ENCODE measurements at regions not wholly inside any gene's neighbourhood (a gene's known extent, or its start where the extent isn't known, plus 50 kb on each side); places are given as distances from the start of the nearest gene placed in this dataset.
A peak's percentile ranks its signal among the peaks of the same experiment; 100 is the strongest.

DNA sequence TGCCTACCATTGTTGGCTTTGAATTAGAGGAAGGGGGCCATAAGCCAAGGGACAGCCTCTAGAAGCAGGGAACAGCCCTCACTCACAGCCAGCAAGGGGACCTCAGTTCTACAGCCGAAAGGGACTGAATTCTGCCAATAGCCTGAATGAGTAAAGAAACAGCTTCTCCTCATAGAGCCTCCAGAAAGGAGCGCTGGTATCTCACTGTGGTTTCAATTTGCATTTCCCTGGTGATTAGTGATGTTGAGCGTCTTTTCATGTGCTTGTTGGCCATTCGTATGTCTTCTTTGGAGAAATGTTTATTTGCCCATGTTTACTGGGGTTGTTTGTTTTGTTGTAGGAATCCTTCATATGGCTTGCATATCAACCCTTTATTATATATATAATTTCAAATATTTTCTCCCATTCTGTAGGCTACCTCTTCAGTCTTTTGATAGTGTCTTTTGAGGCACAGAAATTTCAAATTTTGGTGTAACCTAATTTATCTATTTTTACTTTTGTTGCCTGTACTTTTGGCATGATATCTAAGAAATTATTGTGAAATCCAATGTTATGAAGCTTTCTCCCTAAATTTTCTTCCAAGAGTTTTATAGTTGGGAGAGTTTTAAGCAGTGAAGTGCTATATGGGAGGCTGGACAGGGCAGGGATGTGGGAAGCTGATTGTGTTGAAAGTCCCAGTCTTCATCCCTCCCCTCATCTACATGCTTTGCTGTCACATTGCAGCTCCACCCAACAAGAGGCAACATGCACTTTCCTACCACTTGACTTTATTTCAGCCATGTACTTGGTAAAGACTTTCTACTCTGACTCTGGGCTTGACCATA is 57.1 kb upstream of the GPCPD1 start (continued):
- no peak for TF ChIP-seq SMAD1 (IDR thresholded peaks at IDR 0.05; ENCODE audit: low read depth, partially characterized antibody)

DNA sequence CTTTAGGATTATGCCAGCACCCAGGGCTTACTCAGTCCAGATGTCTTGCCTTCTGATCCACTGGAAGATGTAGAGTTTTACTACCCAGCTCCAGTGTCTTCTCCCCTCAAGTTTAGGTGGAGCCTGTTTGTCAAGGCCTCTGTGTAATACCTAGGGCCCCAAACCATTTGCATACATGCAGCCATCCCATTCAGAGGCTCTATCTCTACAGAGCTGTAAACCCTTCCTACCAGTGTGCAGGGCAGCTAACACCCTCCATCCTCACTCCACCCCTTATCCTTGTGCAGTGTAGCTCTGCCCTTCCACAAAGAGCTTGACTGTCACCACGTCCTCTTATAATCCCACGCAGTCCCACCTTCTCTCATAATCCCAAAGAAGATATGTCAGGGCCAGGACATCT is 54.6 kb upstream of the GPCPD1 start:
- no peaks in the 10 kb centered on the region for H4K20me1 ChIP-seq (ENCODE audit: control insufficient read depth, insufficient read depth)
- DNase-seq (ENCODE audit: low read depth, low spot score) (no peak), FAIRE-seq (peak; percentile 23), ATAC-seq (peak; percentile 39; the same call in 2 of the 3 replicates)
- no peaks in the 10 kb centered on the region for H3K36me3 ChIP-seq (ENCODE audit: control insufficient read depth in 2 of 2, insufficient read depth in 2 of 2, low read length in 1 of 2)
- peaks cover 3% of the 10 kb centered on the region for H3K4me1 ChIP-seq (ENCODE audit: control insufficient read depth, insufficient read depth, low read length)
- in situ Hi-C loops (cut with MboI), result no loop called here
- ChIA-PET CTCF (interaction anchor here (1.5 kb wide), 1 partner anchor 122 kb away, joined by 6 read pairs; no protein-coding TSS in a partner anchor), RAD21 (ENCODE audit: unreplicated experiment) (no interaction called here), POLR2A (interaction anchor here (0.5 to 0.6 kb wide), 2 partner anchors 18 to 26 kb away, joined by 3 read pairs; no protein-coding TSS in a partner anchor), SMC1A (ENCODE audit: uncharacterized antibody, unreplicated experiment) (interaction anchor here (1.3 to 3.6 kb wide), 2 partner anchors 12 to 122 kb away, joined by 5 to 14 read pairs; no protein-coding TSS in a partner anchor)
- no peaks in the 10 kb centered on the region for H3K79me2 ChIP-seq (ENCODE audit: control insufficient read depth, insufficient read depth, low read length)
- no peak overlapping the region for H3K9ac ChIP-seq (ENCODE audit: control insufficient read depth, insufficient read depth, low read length)
- no peak overlapping the region for H2AFZ ChIP-seq (ENCODE audit: control insufficient read depth, low read depth, low read length)
- no peak overlapping the region for H3K4me2 ChIP-seq (ENCODE audit: control insufficient read depth, insufficient read depth)
- TF ChIP-seq MTA2 (IDR thresholded peaks at IDR 0.05; ENCODE audit: low read depth), result no peak
- TF ChIP-seq POU2F2 (IDR thresholded peaks at IDR 0.05; ENCODE audit: borderline replicate concordance, low read depth, low read length), result 0 out of 3 replicates have a peak, but pooled peaks have one; percentile 34
- TF ChIP-seq ZNF622 (IDR thresholded peaks at IDR 0.05), result no peak
- no peak for TF ChIP-seq EED (IDR thresholded peaks at IDR 0.05; ENCODE audit: low read depth)
- TF ChIP-seq IKZF2 (IDR thresholded peaks at IDR 0.05), result no peak
- H3K27me3 ChIP-seq (replicated peaks in 1 of 2; ENCODE audit: control insufficient read depth in 2 of 2, insufficient read depth in 2 of 2, low read length in 1 of 2), result no peaks in the 10 kb centered on the region
- intact Hi-C loops (cut with micrococcal nuclease; ENCODE audit: unreplicated experiment), result no loop called here
- BruUV-seq (replicated peaks), result no TSS peak
- 40% methylated on average over 2 of the region's 2 CpGs for WGBS (ENCODE audit: insufficient coverage, insufficient replicate concordance, low lambda C conversion rate, missing lambda C conversion rate)
- no peak overlapping the region for H3K27ac ChIP-seq (ENCODE audit: control insufficient read depth, insufficient read depth)
- H3K4me3 ChIP-seq, result no peak overlapping the region
- no peaks in the 10 kb centered on the region; the same call in 2 of the 3 replicates for H3K9me3 ChIP-seq (replicated peaks; ENCODE audit: control insufficient read depth, insufficient read depth, low read length)

Data from GM12878 (cell line).